ENCODE measurements at regions not wholly inside any gene's neighbourhood (a gene's known extent, or its start where the extent isn't known, plus 50 kb on each side); places are given as distances from the start of the nearest gene placed in this dataset.

GRCh38 chr11:26018336-26018735 is 313.6 kb upstream of the ANO3 start:
- H3K4me3 ChIP-seq (ENCODE audit: low read depth, low read length) = no peak overlapping the region
- no peak for TF ChIP-seq CTCF (IDR thresholded peaks at IDR 0.05; ENCODE audit: low read depth, low read length)

- no peak for TF ChIP-seq CTCF (IDR thresholded peaks at IDR 0.05; ENCODE audit: low read depth, low read length)
- no peak overlapping the region for H3K4me3 ChIP-seq (ENCODE audit: low read depth, low read length)
Measured at GRCh38 chr11:26019386-26019785, 312.5 kb upstream of the ANO3 start.

- H3K4me3 ChIP-seq (ENCODE audit: low read depth, low read length) = no peak overlapping the region
- no peak for TF ChIP-seq CTCF (IDR thresholded peaks at IDR 0.05; ENCODE audit: low read depth, low read length)
Measured at GRCh38 chr11:26021017-26021416, 310.9 kb upstream of the ANO3 start.

- TF ChIP-seq CTCF (IDR thresholded peaks at IDR 0.05; ENCODE audit: low read depth, low read length) = no peak
- H3K4me3 ChIP-seq (ENCODE audit: low read depth, low read length) = no peak overlapping the region
Measured at GRCh38 chr11:26023057-26023456, 308.9 kb upstream of the ANO3 start.

- TF ChIP-seq CTCF (IDR thresholded peaks at IDR 0.05; ENCODE audit: low read depth, low read length) = no peak
- H3K4me3 ChIP-seq (ENCODE audit: low read depth, low read length) = no peak overlapping the region
Measured at GRCh38 chr11:26025676-26026075, 306.3 kb upstream of the ANO3 start.

- TF ChIP-seq CTCF (IDR thresholded peaks at IDR 0.05; ENCODE audit: low read depth, low read length) = no peak
- no peak overlapping the region for H3K4me3 ChIP-seq (ENCODE audit: low read depth, low read length)
Measured at GRCh38 chr11:26026078-26026477, 305.9 kb upstream of the ANO3 start.

GRCh38 chr11:26027887-26028286 is 304.0 kb upstream of the ANO3 start:
- no peak overlapping the region for H3K4me3 ChIP-seq (ENCODE audit: low read depth, low read length)
- TF ChIP-seq CTCF (IDR thresholded peaks at IDR 0.05; ENCODE audit: low read depth, low read length) = no peak
